H9 (cell line): ENCODE measurements at regions not wholly inside any gene's neighbourhood (a gene's known extent, or its start where the extent isn't known, plus 50 kb on each side); places are given as distances from the start of the nearest gene placed in this dataset.

Experiments
- DNase-seq: peaks from one replicate; pipeline ENCODE4 v3.0.0-alpha.2; 2017
- H2AFZ ChIP-seq: one replicate; pipeline ENCODE4 v1.6.1; 2013; ENCODE audit warnings: mild to moderate bottlenecking, low read length, control low read depth, moderate library complexity
- H2AK5ac ChIP-seq: 2 replicates; pipeline ENCODE4 v1.6.1; 2013; ENCODE audit warnings: low read length, control low read depth, mixed read lengths; ENCODE audit not compliant: insufficient read length
- H2BK120ac ChIP-seq: one replicate; pipeline ENCODE4 v1.6.1; 2013; ENCODE audit warnings: low read depth, mild to moderate bottlenecking, low read length, control low read depth, inconsistent platforms; ENCODE audit not compliant: poor library complexity, severe bottlenecking
- H2BK12ac ChIP-seq: 2 replicates; pipeline ENCODE4 v1.6.1; 2013; ENCODE audit warnings: low read length, control low read depth, mixed read lengths, low read depth; ENCODE audit not compliant: insufficient read length
- H2BK15ac ChIP-seq: 2 replicates; pipeline ENCODE4 v1.6.1; 2013; ENCODE audit warnings: low read depth, low read length, control low read depth
- H2BK20ac ChIP-seq: one replicate; pipeline ENCODE4 v1.6.1; 2013; ENCODE audit warnings: low read depth, mild to moderate bottlenecking, low read length, control low read depth, inconsistent platforms; ENCODE audit not compliant: poor library complexity, severe bottlenecking
- H2BK5ac ChIP-seq: 2 replicates; pipeline ENCODE4 v1.6.1; 2013; ENCODE audit warnings: low read length, control low read depth, mixed read lengths; ENCODE audit not compliant: insufficient read length
- H3K14ac ChIP-seq: 2 replicates; pipeline ENCODE4 v1.6.1; 2013; ENCODE audit warnings: low read length, control low read depth; ENCODE audit not compliant: insufficient read depth
- H3K18ac ChIP-seq: 2 replicates; pipeline ENCODE4 v1.6.1; 2013; ENCODE audit warnings: low read depth, mild to moderate bottlenecking, mixed read lengths, low read length, control low read depth; ENCODE audit not compliant: insufficient read length
- H3K23ac ChIP-seq: 2 replicates; pipeline ENCODE4 v1.6.1; 2013; ENCODE audit warnings: low read length, control low read depth, mixed read lengths, low read depth; ENCODE audit not compliant: insufficient read length
- H3K23me2 ChIP-seq: 2 replicates; pipeline ENCODE4 v1.6.1; 2013; ENCODE audit warnings: low read depth, mild to moderate bottlenecking, mixed read lengths, low read length, control low read depth; ENCODE audit not compliant: insufficient read length, poor library complexity, severe bottlenecking
- H3K27ac ChIP-seq: 2 replicates; pipeline ENCODE4 v1.5.1; 2013; ENCODE audit warnings: low read length, control low read depth, mixed read lengths, low read depth; ENCODE audit not compliant: insufficient read length
- H3K27me3 ChIP-seq: 2 replicates; pipeline ENCODE4 v1.6.1; 2013; ENCODE audit warnings: low read length, control low read depth, inconsistent platforms; ENCODE audit not compliant: insufficient read depth
- H3K4ac ChIP-seq: 2 replicates; pipeline ENCODE4 v1.6.1; 2013; ENCODE audit warnings: low read depth, mild to moderate bottlenecking, control low read depth, inconsistent platforms, low read length, moderate library complexity
- H3K4me1 ChIP-seq: 2 replicates; pipeline ENCODE4 v1.6.1; 2013; ENCODE audit warnings: low read length, control low read depth, inconsistent platforms; ENCODE audit not compliant: insufficient read depth
- H3K4me2 ChIP-seq: 2 replicates; pipeline ENCODE4 v1.6.1; 2013; ENCODE audit warnings: low read length, control low read depth, mixed read lengths; ENCODE audit not compliant: insufficient read length, insufficient read depth
- H3K56ac ChIP-seq: 2 replicates; pipeline ENCODE4 v1.6.1; 2013; ENCODE audit warnings: low read depth, mild to moderate bottlenecking, mixed read lengths, low read length, control low read depth; ENCODE audit not compliant: insufficient read length
- H3K79me1 ChIP-seq: 2 replicates; pipeline ENCODE4 v1.6.1; 2013; ENCODE audit warnings: low read depth, mild to moderate bottlenecking, moderate library complexity, low read length, control low read depth, inconsistent platforms; ENCODE audit not compliant: insufficient read depth, poor library complexity, severe bottlenecking
- H3K79me2 ChIP-seq: 2 replicates; pipeline ENCODE4 v1.6.1; 2013; ENCODE audit warnings: low read length, control low read depth, inconsistent platforms; ENCODE audit not compliant: insufficient read depth
- H3K9ac ChIP-seq: 2 replicates; pipeline ENCODE4 v1.6.1; 2013; ENCODE audit warnings: low read length, control low read depth, mixed read lengths; ENCODE audit not compliant: insufficient read length; ENCODE audit errors: extremely low read depth
- H3K9me3 ChIP-seq: one replicate; pipeline ENCODE4 v1.6.1; 2013; ENCODE audit warnings: low read depth, low read length, inconsistent platforms; ENCODE audit not compliant: control insufficient read depth
- H3T11ph ChIP-seq: one replicate; pipeline ENCODE4 v1.6.1; 2013; ENCODE audit warnings: mild to moderate bottlenecking, low read length, control low read depth, inconsistent platforms
- H4K20me1 ChIP-seq: one replicate; pipeline ENCODE4 v1.6.1; 2013; ENCODE audit not compliant: control insufficient read depth, insufficient read length, insufficient read depth
- H4K5ac ChIP-seq: 2 replicates; pipeline ENCODE4 v1.6.1; 2013; ENCODE audit warnings: low read depth, mild to moderate bottlenecking, mixed read lengths, low read length, control low read depth; ENCODE audit not compliant: insufficient read length
- H4K8ac ChIP-seq: replicated peaks from 2 replicates; pipeline ENCODE4 v1.6.1; 2013; ENCODE audit warnings: low read length, control low read depth, mixed read lengths, low read depth; ENCODE audit not compliant: insufficient read length
- H4K91ac ChIP-seq: 2 replicates; pipeline ENCODE4 v1.6.1; 2013; ENCODE audit warnings: low read depth, mild to moderate bottlenecking, moderate library complexity, mixed read lengths, low read length, control low read depth; ENCODE audit not compliant: insufficient read length
- H3K27ac Mint-ChIP-seq, 3 experiments: 2 replicates in 2 of 3; 3 replicates in 1 of 3; pipeline ENCODE4 v1.8.0; 2020 to 2021; ENCODE audit warnings: mixed read lengths in 3 of 3, mild to moderate bottlenecking in 1 of 3, moderate library complexity in 1 of 3
- H3K27me3 Mint-ChIP-seq: 2 replicates; pipeline ENCODE4 v1.8.0; 2021; ENCODE audit warnings: low read depth, mild to moderate bottlenecking, moderate library complexity, mixed read lengths
- H3K36me3 Mint-ChIP-seq, 3 experiments: 2 replicates in 2 of 3; 3 replicates in 1 of 3; pipeline ENCODE4 v1.8.0; 2020 to 2021; ENCODE audit warnings: low read depth in 3 of 3, mixed read lengths in 3 of 3; ENCODE audit not compliant: insufficient read depth in 1 of 3
- H3K4me1 Mint-ChIP-seq, 2 experiments: 2 replicates each; pipeline ENCODE4 v1.8.0; 2020; ENCODE audit warnings: mixed read lengths in 2 of 2
- H3K4me3 Mint-ChIP-seq, 2 experiments: 2 replicates in 1 of 2; 3 replicates in 1 of 2; pipeline ENCODE4 v1.8.0; 2020 to 2021; ENCODE audit warnings: mild to moderate bottlenecking in 2 of 2, mixed read lengths in 2 of 2, moderate library complexity in 1 of 2
- H3K9me3 Mint-ChIP-seq, 2 experiments: 2 replicates in 1 of 2; 3 replicates in 1 of 2; pipeline ENCODE4 v1.8.0; 2020; ENCODE audit warnings: mild to moderate bottlenecking in 2 of 2, mixed read lengths in 2 of 2, moderate library complexity in 1 of 2
- WGBS: extraction: QIAGEN DNeasy Blood & Tissue Kit; methylation state at CpG from one replicate; pipeline ENCODE4 v1.1.7; 2013; ENCODE audit warnings: missing lambda C conversion rate, low lambda C conversion rate, mixed read lengths; ENCODE audit not compliant: insufficient read length; ENCODE audit errors: extremely low coverage; 5-methylcytosine and 5-hydroxymethylcytosine counted together
- TF ChIP-seq, protein P1 (sequence below): fragments of 200-600 bp; sonication (generic); conservative IDR thresholded peaks from 3 replicates; pipeline ENCODE4 v1.8.0; 2021; ENCODE audit warnings: antibody characterized with exemption, mild to moderate bottlenecking

DNA sequence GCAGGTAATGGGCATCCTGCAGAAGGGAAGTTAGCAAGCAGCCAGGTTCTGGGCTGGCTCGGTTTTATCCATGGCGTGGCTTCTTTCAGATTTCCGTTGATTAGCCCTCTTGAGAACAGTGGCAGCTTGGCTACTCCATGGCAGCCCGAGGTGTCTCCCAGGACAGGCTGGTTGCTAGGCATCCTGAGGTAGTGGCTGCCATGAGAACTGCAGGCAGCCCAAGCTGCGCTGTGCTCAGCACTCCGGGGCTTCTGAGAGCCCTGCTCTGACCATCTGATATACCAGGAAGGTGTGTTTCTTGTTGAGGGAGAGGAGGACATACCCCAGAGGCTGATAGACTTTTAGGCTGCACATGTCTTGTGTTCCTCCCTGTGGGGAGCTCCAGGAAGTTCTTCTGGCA, 253.4 kb upstream of the CASK start:
- Mint-ChIP-seq H3K4me3 (no peak overlapping the region), H3K36me3 (peaks cover 0 to 2% (median 0%) of the 10 kb centered on the region in 3 experiments; a peak in 3 of 7 replicates), H3K9me3 (peaks cover 57 to 62% of the 10 kb centered on the region in 2 experiments), H3K27me3 (peaks cover 1% of the 10 kb centered on the region; the same call in 1 of the 2 replicates), H3K4me1 (peaks cover 0 to 4% of the 10 kb centered on the region in 2 experiments; a peak in 1 of 4 replicates), H3K27ac (no peak overlapping the region)
- Histone ChIP-seq H2BK20ac (no peak overlapping the region), H3K23ac (no peak overlapping the region), H4K20me1 (no peaks in the 10 kb centered on the region), H3K27ac (no peak overlapping the region), H3K9me3 (no peaks in the 10 kb centered on the region), H3K23me2 (no peaks in the 10 kb centered on the region), H2AFZ (no peak overlapping the region), H4K91ac (no peak overlapping the region), H3K79me2 (no peaks in the 10 kb centered on the region), H3K79me1 (no peaks in the 10 kb centered on the region), H3K4me2 (no peak overlapping the region), H4K8ac (no peak overlapping the region), H2BK12ac (no peak overlapping the region), H2AK5ac (no peak overlapping the region), H3K4ac (no peak overlapping the region), H3K9ac (no peak overlapping the region), H2BK15ac (no peak overlapping the region), H3K27me3 (no peaks in the 10 kb centered on the region), H4K5ac (no peak overlapping the region), H3K56ac (no peak overlapping the region), H3T11ph (no peak overlapping the region), H2BK120ac (no peak overlapping the region), H2BK5ac (no peak overlapping the region), H3K4me1 (no peaks in the 10 kb centered on the region), H3K18ac (no peak overlapping the region), H3K14ac (no peak overlapping the region)
- TF ChIP-seq, protein P1, sequence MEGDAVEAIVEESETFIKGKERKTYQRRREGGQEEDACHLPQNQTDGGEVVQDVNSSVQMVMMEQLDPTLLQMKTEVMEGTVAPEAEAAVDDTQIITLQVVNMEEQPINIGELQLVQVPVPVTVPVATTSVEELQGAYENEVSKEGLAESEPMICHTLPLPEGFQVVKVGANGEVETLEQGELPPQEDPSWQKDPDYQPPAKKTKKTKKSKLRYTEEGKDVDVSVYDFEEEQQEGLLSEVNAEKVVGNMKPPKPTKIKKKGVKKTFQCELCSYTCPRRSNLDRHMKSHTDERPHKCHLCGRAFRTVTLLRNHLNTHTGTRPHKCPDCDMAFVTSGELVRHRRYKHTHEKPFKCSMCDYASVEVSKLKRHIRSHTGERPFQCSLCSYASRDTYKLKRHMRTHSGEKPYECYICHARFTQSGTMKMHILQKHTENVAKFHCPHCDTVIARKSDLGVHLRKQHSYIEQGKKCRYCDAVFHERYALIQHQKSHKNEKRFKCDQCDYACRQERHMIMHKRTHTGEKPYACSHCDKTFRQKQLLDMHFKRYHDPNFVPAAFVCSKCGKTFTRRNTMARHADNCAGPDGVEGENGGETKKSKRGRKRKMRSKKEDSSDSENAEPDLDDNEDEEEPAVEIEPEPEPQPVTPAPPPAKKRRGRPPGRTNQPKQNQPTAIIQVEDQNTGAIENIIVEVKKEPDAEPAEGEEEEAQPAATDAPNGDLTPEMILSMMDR, result peak; percentile 30; the same call in 2 of the 3 replicates
- WGBS, result no CpG with 5 or more reads among the region's 6 CpGs
- DNase-seq, result peak; percentile 45
